Sigmoid colon (tissue), 4 donors: ENCODE measurements at regions not wholly inside any gene's neighbourhood (a gene's known extent, or its start where the extent isn't known, plus 50 kb on each side); places are given as distances from the start of the nearest gene placed in this dataset.

Source experiments
- CTCF ChIP-seq, 4 experiments: fragments of 450-650 bp in 3 of 4; fragments of 200-600 bp in 1 of 4; IDR thresholded peaks; one replicate each; pipeline ENCODE4 v1.5.1; 2016 to 2019; ENCODE audit warnings: antibody characterized with exemption in 4 of 4, mild to moderate bottlenecking in 3 of 4, moderate library complexity in 2 of 4
- EP300 ChIP-seq, 4 donors: sonication (generic); formaldehyde crosslinking; IDR thresholded peaks; one replicate each; pipeline ENCODE4 v1.6.1; 2017; ENCODE audit warnings: antibody characterized with exemption in 4 of 4
- POLR2A ChIP-seq, 2 donors: fragments of 450-650 bp; IDR thresholded peaks; one replicate each; pipeline ENCODE4 v1.6.1; 2016; ENCODE audit warnings: antibody characterized with exemption in 2 of 2, mild to moderate bottlenecking in 2 of 2, moderate library complexity in 2 of 2
- POLR2AphosphoS5 ChIP-seq, 4 donors: sonication (generic); formaldehyde crosslinking; IDR thresholded peaks; one replicate each; pipeline ENCODE4 v1.6.1; 2017; ENCODE audit warnings: antibody characterized with exemption in 4 of 4

DNA sequence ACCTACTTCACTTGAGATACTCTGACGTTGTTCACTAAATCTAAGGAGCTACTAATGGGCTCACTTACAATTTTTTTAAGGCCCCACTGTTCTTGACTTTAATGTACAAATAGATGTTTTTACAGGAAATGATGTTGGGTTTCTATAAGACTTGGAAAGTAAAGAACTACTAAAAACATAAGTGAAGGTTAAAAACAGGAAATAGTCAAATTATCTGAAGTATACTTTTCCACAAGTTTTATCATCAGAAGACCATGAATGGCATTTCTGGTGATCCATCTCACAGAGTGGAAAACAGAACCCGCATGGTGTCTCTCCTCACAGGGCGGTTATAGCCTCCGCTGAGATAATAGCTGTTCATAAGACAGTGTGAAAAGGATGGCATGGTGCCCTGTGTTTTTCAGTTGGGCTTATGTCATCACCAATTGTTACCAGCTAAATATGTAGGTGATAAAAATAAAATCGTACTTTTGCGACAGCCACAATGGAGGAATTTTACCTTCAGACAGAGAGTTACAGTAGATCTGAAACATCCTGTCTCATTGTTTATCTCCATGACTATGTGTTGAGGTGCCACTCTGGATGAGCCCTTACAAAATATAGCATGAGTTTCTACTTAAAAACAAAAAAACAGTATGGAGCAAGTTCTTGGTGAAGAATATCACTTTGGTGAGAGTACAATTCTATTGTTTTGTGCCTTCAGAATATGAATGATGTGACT, 462.4 kb downstream of the RAP2B start:
- TF ChIP-seq POLR2AphosphoS5 (IDR thresholded peaks at IDR 0.05) (no peak), CTCF (IDR thresholded peaks at IDR 0.05) (no peak), EP300 (IDR thresholded peaks at IDR 0.05) (no peak), POLR2A (IDR thresholded peaks at IDR 0.05) (no peak)
